ENCODE measurements at regions not wholly inside any gene's neighbourhood (a gene's known extent, or its start where the extent isn't known, plus 50 kb on each side); places are given as distances from the start of the nearest gene placed in this dataset.

DNA sequence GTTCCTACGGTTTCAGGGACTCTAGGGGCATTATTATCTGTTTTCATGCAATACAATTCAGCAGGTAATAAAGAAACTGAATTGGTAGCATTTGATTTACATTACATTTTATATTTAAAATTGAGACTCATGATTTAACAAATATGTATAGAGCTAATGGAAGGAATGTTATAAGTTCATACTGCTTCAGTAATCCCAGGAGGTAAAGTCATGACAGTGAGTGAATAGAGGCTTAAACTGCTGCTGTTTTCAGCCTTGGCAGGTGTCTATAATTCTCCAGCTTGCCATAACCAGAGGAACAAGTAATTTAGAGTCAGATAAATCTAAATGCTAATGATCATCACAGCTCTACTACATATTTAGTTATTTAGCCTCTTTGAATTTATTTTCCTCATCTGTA lies 360.8 kb upstream of the MANEA start:
- Histone ChIP-seq H3K9me3 (ENCODE audit: control insufficient read depth in 2 of 2, insufficient read depth in 1 of 2, low read length in 1 of 2) (no peaks in the 10 kb centered on the region), H3K4me1 (ENCODE audit: control insufficient read depth in 2 of 2, insufficient read depth in 2 of 2, low read length in 2 of 2) (no peaks in the 10 kb centered on the region), H3K4me3 (ENCODE audit: low read length in 2 of 2) (no peak overlapping the region), H3K36me3 (ENCODE audit: control insufficient read depth in 2 of 2, insufficient read depth in 2 of 2, low read length in 1 of 2) (no peaks in the 10 kb centered on the region), H3K27ac (ENCODE audit: low read depth in 1 of 2, low read length in 1 of 2) (no peak overlapping the region), H3K27me3 (ENCODE audit: control insufficient read depth in 2 of 2, insufficient read depth in 1 of 2, low read length in 1 of 2) (no peaks in the 10 kb centered on the region)
- DNase-seq (ENCODE audit: low read depth in 6 of 9, low spot score in 9 of 9): no peak
- 68% methylated on average over 1 of the region's 1 CpG for WGBS

DNA sequence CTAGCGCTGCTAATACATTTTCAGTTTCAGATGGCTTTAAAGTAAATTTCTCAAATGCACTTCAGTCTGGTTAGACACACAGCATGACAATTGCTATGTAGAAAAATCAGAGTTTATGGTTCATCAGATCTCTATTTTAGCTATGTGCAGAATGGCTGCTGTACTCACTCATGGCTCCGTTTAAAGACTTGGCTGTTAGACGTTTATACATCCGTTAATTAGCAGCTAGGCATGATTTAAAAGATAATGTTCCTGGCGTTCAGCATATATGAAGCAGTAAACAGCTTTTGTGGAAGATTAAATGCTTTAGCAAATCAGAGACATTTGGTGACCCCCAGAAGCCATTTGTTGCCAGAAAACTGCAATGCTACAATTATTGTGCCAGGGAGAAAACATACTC lies 350.0 kb upstream of the MANEA start:
- Histone ChIP-seq H3K9me3 (ENCODE audit: control insufficient read depth in 2 of 2, insufficient read depth in 1 of 2, low read length in 1 of 2) (no peaks in the 10 kb centered on the region), H3K27ac (ENCODE audit: low read depth in 1 of 2, low read length in 1 of 2) (no peak overlapping the region), H3K27me3 (ENCODE audit: control insufficient read depth in 2 of 2, insufficient read depth in 1 of 2, low read length in 1 of 2) (no peaks in the 10 kb centered on the region), H3K4me1 (ENCODE audit: control insufficient read depth in 2 of 2, insufficient read depth in 2 of 2, low read length in 2 of 2) (no peaks in the 10 kb centered on the region), H3K4me3 (ENCODE audit: low read length in 2 of 2) (no peak overlapping the region), H3K36me3 (ENCODE audit: control insufficient read depth in 2 of 2, insufficient read depth in 2 of 2, low read length in 1 of 2) (no peaks in the 10 kb centered on the region)
- DNase-seq (ENCODE audit: low read depth in 6 of 9, low spot score in 9 of 9): no peak
- WGBS: 43% methylated on average over 5 of the region's 5 CpGs

DNA sequence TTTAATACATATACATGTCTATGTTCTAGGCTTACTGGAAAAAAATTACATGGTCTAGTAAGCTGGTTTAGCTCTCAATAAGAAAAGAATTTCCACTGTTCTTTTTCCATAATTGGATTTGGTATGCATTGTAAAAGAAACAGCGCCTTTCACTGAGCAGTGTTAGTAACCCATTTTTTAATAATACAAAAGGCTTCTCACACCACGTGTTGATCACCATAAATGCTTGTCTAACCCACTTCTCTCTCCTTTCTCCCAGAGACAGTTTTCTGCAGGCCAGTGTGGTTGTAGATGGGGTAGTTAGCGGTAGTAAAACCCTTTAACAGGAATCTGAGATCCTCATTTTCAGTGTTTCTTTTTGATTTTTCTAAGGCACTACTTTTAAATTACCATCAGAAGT lies 348.7 kb upstream of the MANEA start:
- H3K4me1 ChIP-seq (ENCODE audit: control insufficient read depth in 2 of 2, insufficient read depth in 2 of 2, low read length in 2 of 2): no peaks in the 10 kb centered on the region
- H3K4me3 ChIP-seq (ENCODE audit: low read length in 2 of 2): no peak overlapping the region
- DNase-seq (ENCODE audit: low read depth in 6 of 9, low spot score in 9 of 9): no peak
- no peaks in the 10 kb centered on the region for H3K9me3 ChIP-seq (ENCODE audit: control insufficient read depth in 2 of 2, insufficient read depth in 1 of 2, low read length in 1 of 2)
- WGBS: 45% methylated on average over 3 of the region's 3 CpGs
- no peaks in the 10 kb centered on the region for H3K27me3 ChIP-seq (ENCODE audit: control insufficient read depth in 2 of 2, insufficient read depth in 1 of 2, low read length in 1 of 2)
- H3K36me3 ChIP-seq (ENCODE audit: control insufficient read depth in 2 of 2, insufficient read depth in 2 of 2, low read length in 1 of 2): no peaks in the 10 kb centered on the region
- H3K27ac ChIP-seq (ENCODE audit: low read depth in 1 of 2, low read length in 1 of 2): no peak overlapping the region

DNA sequence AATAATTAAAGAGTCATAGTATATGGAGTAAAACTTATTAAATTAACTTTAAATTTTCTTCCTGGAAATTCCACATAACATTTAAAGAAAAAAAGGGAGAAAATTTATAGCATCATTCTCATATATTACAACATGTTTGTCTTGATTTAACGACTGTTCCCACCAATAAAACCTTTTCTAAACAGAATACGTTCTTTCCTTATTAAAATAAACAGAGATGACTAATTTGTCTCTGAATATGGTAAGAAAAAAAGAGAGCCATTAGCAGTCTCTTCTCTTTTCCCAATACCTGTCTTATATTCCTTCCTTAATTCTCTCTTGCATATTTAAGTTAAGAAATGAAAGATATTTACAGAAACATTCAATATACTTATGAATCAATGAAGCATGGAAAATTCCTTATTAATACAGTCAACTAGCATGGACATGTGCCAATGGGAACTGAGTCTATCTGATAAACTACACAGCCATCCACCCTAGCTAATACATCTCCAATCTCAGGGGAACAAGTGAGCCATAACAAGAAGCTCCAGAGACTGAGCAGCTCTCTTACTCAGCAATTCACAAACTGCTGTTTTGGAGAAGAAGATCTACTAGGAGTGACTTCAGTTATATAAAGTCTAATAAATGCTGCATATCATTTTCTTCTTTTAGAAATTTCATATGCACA lies 347.1 kb upstream of the MANEA start:
- WGBS: 80% methylated on average over 2 of the region's 2 CpGs
- Histone ChIP-seq H3K27me3 (ENCODE audit: control insufficient read depth in 2 of 2, insufficient read depth in 1 of 2, low read length in 1 of 2) (no peaks in the 10 kb centered on the region), H3K4me3 (ENCODE audit: low read length in 2 of 2) (no peak overlapping the region), H3K4me1 (ENCODE audit: control insufficient read depth in 2 of 2, insufficient read depth in 2 of 2, low read length in 2 of 2) (no peaks in the 10 kb centered on the region), H3K27ac (ENCODE audit: low read depth in 1 of 2, low read length in 1 of 2) (no peak overlapping the region), H3K9me3 (ENCODE audit: control insufficient read depth in 2 of 2, insufficient read depth in 1 of 2, low read length in 1 of 2) (no peaks in the 10 kb centered on the region), H3K36me3 (ENCODE audit: control insufficient read depth in 2 of 2, insufficient read depth in 2 of 2, low read length in 1 of 2) (no peaks in the 10 kb centered on the region)
- DNase-seq (ENCODE audit: low read depth in 6 of 9, low spot score in 9 of 9): no peak

DNA sequence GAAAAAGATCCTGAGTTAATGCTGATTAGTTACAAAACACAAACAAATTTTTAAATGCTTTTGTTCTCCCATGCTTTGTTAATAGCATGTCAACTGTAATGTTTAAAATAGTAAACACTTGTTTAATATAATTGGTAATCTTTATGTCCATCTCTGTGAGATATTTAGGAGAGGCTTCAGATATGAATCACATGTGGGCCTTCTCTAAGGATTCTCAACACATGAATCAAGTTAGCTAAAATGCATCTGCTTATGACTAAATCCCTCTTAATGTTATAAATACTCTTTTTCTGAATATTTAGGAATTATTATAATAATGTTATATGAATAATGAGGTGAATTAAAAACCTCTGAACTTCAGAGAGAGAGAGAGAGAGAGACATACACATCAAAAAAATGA lies 345.9 kb upstream of the MANEA start:
- Histone ChIP-seq H3K36me3 (ENCODE audit: control insufficient read depth in 2 of 2, insufficient read depth in 2 of 2, low read length in 1 of 2) (no peaks in the 10 kb centered on the region), H3K4me1 (ENCODE audit: control insufficient read depth in 2 of 2, insufficient read depth in 2 of 2, low read length in 2 of 2) (no peaks in the 10 kb centered on the region), H3K9me3 (ENCODE audit: control insufficient read depth in 2 of 2, insufficient read depth in 1 of 2, low read length in 1 of 2) (no peaks in the 10 kb centered on the region), H3K4me3 (ENCODE audit: low read length in 2 of 2) (no peak overlapping the region), H3K27ac (ENCODE audit: low read depth in 1 of 2, low read length in 1 of 2) (no peak overlapping the region), H3K27me3 (ENCODE audit: control insufficient read depth in 2 of 2, insufficient read depth in 1 of 2, low read length in 1 of 2) (no peaks in the 10 kb centered on the region)
- no peak for DNase-seq (ENCODE audit: low read depth in 6 of 9, low spot score in 9 of 9)

DNA sequence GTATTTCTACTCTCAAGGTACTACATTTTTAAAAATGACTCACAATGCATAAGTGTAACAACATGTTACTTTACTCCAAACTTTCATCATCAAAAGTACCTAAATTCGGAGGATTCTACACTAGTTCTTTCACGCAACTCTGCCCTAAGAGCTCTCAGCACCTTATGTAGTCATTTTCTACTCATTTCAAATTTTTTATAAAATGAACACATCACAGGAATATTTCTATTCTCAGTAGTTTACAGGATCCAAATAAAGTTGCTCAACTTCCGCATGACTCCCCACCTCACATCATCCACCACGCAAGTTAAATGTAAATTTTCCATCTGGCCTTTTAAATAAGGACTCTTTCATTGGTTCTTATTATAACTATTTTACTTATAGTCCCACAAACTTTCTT lies 344.9 kb upstream of the MANEA start:
- no peak overlapping the region for H3K4me3 ChIP-seq (ENCODE audit: low read length in 2 of 2)
- no peaks in the 10 kb centered on the region for H3K9me3 ChIP-seq (ENCODE audit: control insufficient read depth in 2 of 2, insufficient read depth in 1 of 2, low read length in 1 of 2)
- H3K36me3 ChIP-seq (ENCODE audit: control insufficient read depth in 2 of 2, insufficient read depth in 2 of 2, low read length in 1 of 2): no peaks in the 10 kb centered on the region
- 95% methylated on average over 4 of the region's 4 CpGs for WGBS
- H3K4me1 ChIP-seq (ENCODE audit: control insufficient read depth in 2 of 2, insufficient read depth in 2 of 2, low read length in 2 of 2): no peaks in the 10 kb centered on the region
- H3K27ac ChIP-seq (ENCODE audit: low read depth in 1 of 2, low read length in 1 of 2): no peak overlapping the region
- no peak for DNase-seq (ENCODE audit: low read depth in 6 of 9, low spot score in 9 of 9)
- H3K27me3 ChIP-seq (ENCODE audit: control insufficient read depth in 2 of 2, insufficient read depth in 1 of 2, low read length in 1 of 2): no peaks in the 10 kb centered on the region

DNA sequence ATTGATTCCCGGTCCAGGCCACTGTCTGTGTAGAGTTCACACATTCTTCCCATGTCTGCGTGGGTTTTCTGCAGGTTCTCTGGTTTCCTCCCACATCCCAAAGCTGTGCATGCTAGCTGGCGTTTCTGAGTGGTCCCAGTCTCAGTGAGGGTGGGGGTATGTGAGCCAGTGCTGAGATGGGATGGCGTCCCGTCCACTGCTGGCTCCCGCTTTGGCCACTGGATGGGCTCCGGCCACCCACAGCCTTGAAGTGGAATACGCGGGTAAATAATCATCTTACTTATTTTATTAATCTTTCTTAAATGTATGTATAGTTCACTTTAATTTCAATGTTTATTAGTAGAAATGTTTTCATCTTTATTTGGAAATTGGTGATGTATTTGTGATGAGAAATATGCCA lies 343.5 kb upstream of the MANEA start:
- H3K36me3 ChIP-seq (ENCODE audit: control insufficient read depth in 2 of 2, insufficient read depth in 2 of 2, low read length in 1 of 2): no peaks in the 10 kb centered on the region
- no peak for DNase-seq (ENCODE audit: low read depth in 6 of 9, low spot score in 9 of 9)
- no peaks in the 10 kb centered on the region for H3K27me3 ChIP-seq (ENCODE audit: control insufficient read depth in 2 of 2, insufficient read depth in 1 of 2, low read length in 1 of 2)
- WGBS: 91% methylated on average over 9 of the region's 9 CpGs
- H3K27ac ChIP-seq (ENCODE audit: low read depth in 1 of 2, low read length in 1 of 2): no peak overlapping the region
- no peak overlapping the region for H3K4me3 ChIP-seq (ENCODE audit: low read length in 2 of 2)
- H3K9me3 ChIP-seq (ENCODE audit: control insufficient read depth in 2 of 2, insufficient read depth in 1 of 2, low read length in 1 of 2): no peaks in the 10 kb centered on the region
- no peaks in the 10 kb centered on the region for H3K4me1 ChIP-seq (ENCODE audit: control insufficient read depth in 2 of 2, insufficient read depth in 2 of 2, low read length in 2 of 2)

DNA sequence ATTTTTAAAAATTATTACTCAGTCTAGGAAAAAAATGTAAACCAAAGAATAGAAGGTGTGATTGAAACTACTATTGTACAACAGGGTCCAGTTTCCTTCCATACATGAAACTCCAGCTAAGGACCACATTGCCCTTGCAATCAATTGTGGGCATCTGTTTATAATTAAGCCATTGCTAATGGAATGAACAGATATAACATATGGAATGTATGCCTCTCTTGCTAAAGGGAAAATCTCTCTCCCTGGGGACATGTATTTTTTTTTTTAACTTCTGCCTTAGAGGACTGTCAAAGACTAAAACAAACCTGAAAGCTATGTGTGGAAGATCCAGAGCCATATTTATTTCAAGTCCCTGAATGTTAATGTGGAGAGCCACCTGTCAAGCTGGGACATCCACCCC lies 336.8 kb upstream of the MANEA start:
- H3K27ac ChIP-seq (ENCODE audit: low read depth in 1 of 2, low read length in 1 of 2): no peak overlapping the region
- H3K4me1 ChIP-seq (ENCODE audit: control insufficient read depth in 2 of 2, insufficient read depth in 2 of 2, low read length in 2 of 2): no peaks in the 10 kb centered on the region
- no peaks in the 10 kb centered on the region for H3K9me3 ChIP-seq (ENCODE audit: control insufficient read depth in 2 of 2, insufficient read depth in 1 of 2, low read length in 1 of 2)
- no peaks in the 10 kb centered on the region for H3K27me3 ChIP-seq (ENCODE audit: control insufficient read depth in 2 of 2, insufficient read depth in 1 of 2, low read length in 1 of 2)
- no peak overlapping the region for H3K4me3 ChIP-seq (ENCODE audit: low read length in 2 of 2)
- no peak for DNase-seq (ENCODE audit: low read depth in 6 of 9, low spot score in 9 of 9)
- no peaks in the 10 kb centered on the region for H3K36me3 ChIP-seq (ENCODE audit: control insufficient read depth in 2 of 2, insufficient read depth in 2 of 2, low read length in 1 of 2)

DNA sequence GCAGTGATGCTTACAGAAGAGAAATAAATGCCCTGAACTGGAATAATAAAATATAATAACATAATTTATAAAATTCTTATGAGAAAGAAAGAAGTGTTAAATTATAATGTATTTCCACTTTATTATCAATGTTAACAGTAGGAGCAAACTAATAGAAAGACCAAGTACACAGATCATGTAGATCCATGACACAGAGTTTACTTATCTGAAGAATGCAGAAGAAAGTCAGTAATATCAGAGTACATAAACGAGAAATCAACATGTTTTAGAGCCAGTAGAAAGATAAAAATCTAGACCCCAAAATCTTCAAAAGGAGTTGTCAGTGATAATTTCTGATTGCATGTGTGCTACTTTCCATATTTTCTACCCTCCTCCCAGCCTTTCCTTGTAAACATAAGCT lies 334.8 kb upstream of the MANEA start:
- Histone ChIP-seq H3K27ac (ENCODE audit: low read depth in 1 of 2, low read length in 1 of 2) (no peak overlapping the region), H3K9me3 (ENCODE audit: control insufficient read depth in 2 of 2, insufficient read depth in 1 of 2, low read length in 1 of 2) (no peaks in the 10 kb centered on the region), H3K4me1 (ENCODE audit: control insufficient read depth in 2 of 2, insufficient read depth in 2 of 2, low read length in 2 of 2) (no peaks in the 10 kb centered on the region), H3K4me3 (ENCODE audit: low read length in 2 of 2) (no peak overlapping the region), H3K27me3 (ENCODE audit: control insufficient read depth in 2 of 2, insufficient read depth in 1 of 2, low read length in 1 of 2) (no peaks in the 10 kb centered on the region), H3K36me3 (ENCODE audit: control insufficient read depth in 2 of 2, insufficient read depth in 2 of 2, low read length in 1 of 2) (no peaks in the 10 kb centered on the region)
- no peak for DNase-seq (ENCODE audit: low read depth in 6 of 9, low spot score in 9 of 9)
- 82% methylated on average over 1 of the region's 1 CpG for WGBS

DNA sequence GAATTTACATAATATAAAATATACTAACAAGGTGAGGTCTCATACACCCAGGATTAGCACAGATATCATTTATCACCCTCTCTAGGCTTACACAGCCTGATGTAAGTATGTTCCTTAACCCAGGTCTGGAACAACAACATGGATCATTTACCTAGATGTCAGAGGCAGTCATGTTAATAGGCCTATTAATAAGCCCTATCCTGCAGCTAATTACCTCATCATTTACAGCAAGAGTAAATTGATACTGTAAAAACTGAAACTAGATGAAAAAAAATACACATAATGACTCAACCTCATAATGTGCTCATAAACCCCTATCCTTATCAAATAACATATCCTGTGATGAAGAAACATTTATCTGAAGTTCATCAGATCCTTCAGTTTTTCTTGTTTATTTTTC lies 334.3 kb upstream of the MANEA start:
- DNase-seq (ENCODE audit: low read depth in 6 of 9, low spot score in 9 of 9): no peak
- H3K4me3 ChIP-seq (ENCODE audit: low read length in 2 of 2): no peak overlapping the region
- H3K9me3 ChIP-seq (ENCODE audit: control insufficient read depth in 2 of 2, insufficient read depth in 1 of 2, low read length in 1 of 2): no peaks in the 10 kb centered on the region
- no peaks in the 10 kb centered on the region for H3K4me1 ChIP-seq (ENCODE audit: control insufficient read depth in 2 of 2, insufficient read depth in 2 of 2, low read length in 2 of 2)
- no peak overlapping the region for H3K27ac ChIP-seq (ENCODE audit: low read depth in 1 of 2, low read length in 1 of 2)
- H3K36me3 ChIP-seq (ENCODE audit: control insufficient read depth in 2 of 2, insufficient read depth in 2 of 2, low read length in 1 of 2): no peaks in the 10 kb centered on the region
- H3K27me3 ChIP-seq (ENCODE audit: control insufficient read depth in 2 of 2, insufficient read depth in 1 of 2, low read length in 1 of 2): no peaks in the 10 kb centered on the region

All from thymus (tissue), 11 donors.